Keratinocyte (primary cell): ENCODE measurements at regions not wholly inside any gene's neighbourhood (a gene's known extent, or its start where the extent isn't known, plus 50 kb on each side); places are given as distances from the start of the nearest gene placed in this dataset.

Source experiments
- CTCF ChIP-seq, 3 experiments: IDR thresholded peaks in 1 of 3; conservative IDR thresholded peaks in 1 of 3; optimal IDR thresholded peaks in 1 of 3; 2 replicates in 2 of 3; 3 replicates in 1 of 3; pipeline versions ENCODE3 to v1.5.1; 2011; ENCODE audit warnings: low read length in 3 of 3, mild to moderate bottlenecking in 3 of 3, moderate library complexity in 2 of 3, control low read depth in 1 of 3, inconsistent platforms in 1 of 3; ENCODE audit not compliant: insufficient read depth in 2 of 3; ENCODE audit errors: extremely low read depth in 1 of 3
- EZH2 ChIP-seq: IDR thresholded peaks from one replicate; pipeline ENCODE4 v1.6.1; 2012; ENCODE audit warnings: inconsistent platforms, mild to moderate bottlenecking, low read length, moderate library complexity

GRCh38 chr7:21368317-21368716, 59.6 kb upstream of the SP4 start:
- TF ChIP-seq CTCF (optimal IDR thresholded peaks at IDR 0.05 in 1 of 3, IDR thresholded peaks at IDR 0.05 in 1 of 3, conservative IDR thresholded peaks at IDR 0.05 in 1 of 3; ENCODE audit: extremely low read depth in 1 of 3, insufficient read depth in 2 of 3, low read length in 3 of 3) (no peak), EZH2 (no peak)
